NCI-H82 treated with DMSO at 0.1 percent for 48 hours (cell line): ENCODE measurements at regions not wholly inside any gene's neighbourhood (a gene's known extent, or its start where the extent isn't known, plus 50 kb on each side); places are given as distances from the start of the nearest gene placed in this dataset.

Source experiments
- DNase-seq: peaks from one replicate; lab custom pipeline; 2025; ENCODE audit not compliant: unreplicated experiment; lab: John Stamatoyannopoulos, UW

DNA sequence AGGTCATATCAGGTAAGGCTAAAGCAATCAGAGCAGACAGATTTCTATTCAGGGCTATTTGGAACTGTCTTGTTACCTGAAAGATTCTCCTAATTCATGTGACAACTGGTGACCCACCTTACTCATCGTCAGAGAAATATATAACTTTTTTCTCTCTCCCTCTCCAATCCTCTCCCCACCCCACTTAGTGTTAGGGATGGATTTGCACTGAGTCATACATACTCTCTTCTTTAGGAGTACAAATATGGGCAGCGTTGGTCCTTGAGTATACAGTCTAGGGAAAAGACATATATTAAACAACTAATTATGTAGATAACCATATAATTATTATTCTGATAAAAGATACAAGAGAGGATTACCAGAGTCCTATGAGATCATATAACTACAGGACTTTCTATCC is 246.3 kb downstream of the HHIPL2 start:
- DNase-seq, result no peak

GRCh38 chr1:222299524-222299923 is 248.4 kb downstream of the HHIPL2 start:
- DNase-seq, result no peak

DNA sequence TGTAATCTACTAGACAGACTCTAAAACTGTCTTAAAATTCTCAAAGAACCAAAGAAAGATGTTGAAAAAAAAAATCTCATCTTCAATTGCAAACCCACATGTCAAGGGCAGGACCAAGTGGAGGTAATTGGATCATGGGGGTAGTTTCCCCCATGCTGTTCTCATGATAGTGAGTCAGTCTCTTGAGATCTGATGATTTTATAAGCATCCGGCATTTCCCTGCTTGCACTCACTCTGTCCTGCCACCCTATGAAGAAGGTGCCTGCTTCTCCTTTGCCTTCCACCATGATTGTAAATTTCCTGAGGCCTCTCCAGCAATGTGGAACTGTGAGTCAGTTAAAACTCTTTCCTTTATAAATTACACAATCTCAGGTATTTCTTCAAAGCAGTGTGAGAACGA is 257.0 kb downstream of the HHIPL2 start:
- no peak for DNase-seq

GRCh38 chr1:222288053-222288452 is 259.9 kb downstream of the HHIPL2 start:
- DNase-seq, result no peak

GRCh38 chr1:222286011-222286410 is 261.9 kb downstream of the HHIPL2 start:
- no peak for DNase-seq

DNA sequence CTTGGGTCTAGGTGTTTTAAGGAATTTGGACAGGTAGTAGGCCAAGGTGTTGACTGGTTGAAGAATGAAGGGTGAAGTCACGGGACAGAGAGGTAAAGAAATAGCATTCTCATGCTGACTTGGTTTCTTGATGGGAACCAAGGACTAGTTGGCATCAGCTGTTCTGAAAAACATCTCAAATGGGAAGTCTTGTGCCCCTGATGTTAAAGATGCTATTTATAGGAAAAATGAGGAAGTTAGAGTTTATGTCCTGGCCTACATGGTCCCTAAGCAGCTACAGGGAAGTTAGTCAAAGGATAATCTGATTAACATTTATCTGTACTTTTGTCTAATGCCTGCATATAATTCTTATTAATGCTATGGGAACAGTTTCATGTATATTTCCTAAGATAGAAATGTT is 262.4 kb downstream of the HHIPL2 start:
- no peak for DNase-seq

DNA sequence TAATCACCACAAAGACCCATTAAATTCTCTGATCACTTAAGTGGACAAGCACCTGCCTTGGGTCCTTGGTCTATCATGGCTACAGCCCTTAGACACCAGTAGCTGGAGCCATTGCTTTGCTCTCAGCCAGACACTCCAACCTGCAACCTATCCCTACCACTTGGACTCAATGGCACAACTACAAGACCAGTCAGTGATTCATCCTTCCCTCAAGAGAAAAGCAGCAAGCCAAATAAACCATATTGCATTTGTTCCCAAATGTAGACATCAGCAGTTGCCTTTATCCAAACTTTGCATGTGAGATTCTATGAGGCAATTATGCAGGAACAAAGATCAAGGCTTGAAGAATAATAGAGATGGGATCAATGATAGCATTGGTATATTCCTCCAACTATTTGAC is 263.4 kb downstream of the HHIPL2 start:
- DNase-seq, result no peak

GRCh38 chr1:222283147-222283768 is 264.6 kb downstream of the HHIPL2 start:
- DNase-seq, result no peak

GRCh38 chr1:222279591-222279990 is 268.3 kb downstream of the HHIPL2 start:
- no peak for DNase-seq

DNA sequence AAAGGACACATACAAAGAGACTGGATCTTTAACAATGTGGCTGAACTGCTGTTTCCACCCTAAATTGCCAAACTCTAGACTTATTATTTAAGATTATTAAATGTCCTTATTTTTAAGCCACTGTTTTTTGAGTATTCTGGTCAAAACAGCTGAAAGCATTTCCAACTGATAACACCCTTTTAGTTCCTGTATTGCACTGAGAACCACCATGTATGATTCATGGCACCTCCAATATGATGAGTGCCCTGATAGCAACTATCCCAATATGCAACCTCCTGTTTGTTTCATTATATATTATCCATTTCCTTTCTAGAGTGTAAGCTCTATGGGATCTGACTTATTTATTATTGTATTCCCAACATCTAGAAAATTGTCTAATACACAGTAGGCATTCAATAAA is 269.4 kb downstream of the HHIPL2 start:
- DNase-seq, result no peak

- no peak for DNase-seq
Measured at GRCh38 chr1:222275729-222276465, 272.0 kb downstream of the HHIPL2 start.

DNA sequence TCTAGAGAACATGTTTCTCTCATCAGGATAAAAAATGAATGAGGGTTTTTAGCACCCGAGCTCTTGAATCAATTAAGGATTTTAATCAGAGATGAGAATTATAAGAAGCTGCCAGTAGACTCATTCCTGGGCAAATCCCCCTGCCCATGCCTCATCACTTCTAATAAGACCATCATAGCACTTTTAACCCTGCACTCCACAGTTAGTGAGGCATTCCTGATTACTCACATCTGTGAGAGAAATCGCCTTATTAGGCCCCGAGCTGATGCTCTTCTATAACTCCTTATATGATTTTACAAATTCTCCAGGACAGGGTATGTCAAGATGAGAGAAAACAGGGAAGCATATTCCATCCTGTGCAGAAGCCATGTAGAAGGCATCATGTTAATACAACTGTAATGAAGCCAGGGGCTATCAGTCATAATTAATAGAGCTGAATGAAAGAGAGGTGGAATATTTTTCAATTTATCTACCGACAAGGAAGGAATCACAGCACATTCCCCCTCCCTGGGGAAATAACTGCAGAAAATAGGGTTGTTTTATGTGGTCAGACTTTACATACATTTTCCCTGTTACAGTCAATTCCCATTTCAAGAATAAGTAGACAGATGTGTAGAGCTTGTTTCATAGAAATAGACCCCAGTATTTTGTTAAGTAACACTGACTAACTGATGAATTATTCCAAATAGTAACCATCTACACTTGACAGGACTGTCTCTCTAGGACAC is 272.7 kb downstream of the HHIPL2 start:
- DNase-seq, result no peak

DNA sequence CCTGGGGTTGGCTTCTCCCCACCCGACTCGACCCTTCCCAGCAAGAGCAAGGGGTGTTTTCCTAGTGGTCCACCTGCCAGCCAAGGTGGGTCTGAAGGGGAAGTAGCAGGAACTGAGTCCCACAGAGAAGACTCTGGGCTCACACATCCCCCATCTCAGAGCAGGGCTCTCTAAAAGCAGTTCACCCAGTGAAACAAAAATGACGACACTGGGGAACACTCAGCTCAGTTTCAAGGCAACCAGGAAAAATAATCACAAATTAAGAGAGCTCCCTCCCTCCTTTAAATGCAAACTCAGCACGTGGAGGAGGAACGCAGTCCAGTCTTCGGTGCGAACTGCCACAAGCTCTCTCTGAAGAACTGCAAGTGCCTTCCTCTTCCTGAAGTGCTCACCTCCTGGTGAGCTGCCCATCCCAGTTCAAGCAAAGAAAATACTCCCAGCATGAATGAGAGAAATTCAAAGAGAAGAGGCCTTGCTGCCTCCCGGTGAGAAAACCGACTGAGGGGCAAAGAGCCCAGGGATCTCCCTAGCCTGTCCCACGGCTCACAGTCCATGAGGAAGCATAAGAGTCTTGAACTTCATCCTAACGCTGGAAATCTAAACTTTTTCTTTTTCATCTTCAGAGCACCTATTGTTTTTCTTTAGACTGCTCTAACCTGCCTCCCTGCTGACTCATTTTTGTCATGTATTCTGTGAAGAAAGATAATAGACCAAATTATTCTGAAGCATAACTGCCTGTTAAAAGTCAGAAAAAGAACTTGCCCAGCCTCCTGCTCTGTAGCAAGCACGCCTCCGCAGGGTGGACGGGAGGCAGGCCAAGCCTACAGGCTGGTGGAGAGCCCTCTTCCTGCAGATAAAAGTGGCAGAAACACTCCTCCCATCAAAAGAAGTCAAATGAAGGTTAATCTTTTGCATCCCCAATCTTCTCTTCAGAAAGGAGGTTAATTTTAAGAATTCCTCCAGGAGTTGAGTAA is 281.4 kb downstream of the HHIPL2 start:
- no peak for DNase-seq

DNA sequence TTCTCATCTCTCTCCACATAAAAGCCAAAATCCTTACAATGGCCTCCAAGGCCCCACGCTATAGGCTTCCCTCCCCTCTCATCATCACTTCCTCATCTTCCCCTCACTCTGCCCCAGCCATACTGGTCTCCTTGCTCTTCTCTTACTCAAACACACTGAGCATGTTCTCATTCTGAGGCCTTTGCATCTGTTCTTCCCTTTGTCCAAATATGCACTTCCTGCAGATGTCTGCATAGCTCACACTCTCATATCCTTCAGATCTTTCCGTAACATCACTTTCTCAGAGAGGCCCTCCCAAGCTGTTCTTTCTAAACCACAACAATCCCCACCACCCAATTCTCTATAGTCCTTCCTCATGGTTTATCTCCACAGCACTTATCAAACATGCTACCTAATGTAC is 284.1 kb downstream of the HHIPL2 start:
- DNase-seq, result no peak

DNA sequence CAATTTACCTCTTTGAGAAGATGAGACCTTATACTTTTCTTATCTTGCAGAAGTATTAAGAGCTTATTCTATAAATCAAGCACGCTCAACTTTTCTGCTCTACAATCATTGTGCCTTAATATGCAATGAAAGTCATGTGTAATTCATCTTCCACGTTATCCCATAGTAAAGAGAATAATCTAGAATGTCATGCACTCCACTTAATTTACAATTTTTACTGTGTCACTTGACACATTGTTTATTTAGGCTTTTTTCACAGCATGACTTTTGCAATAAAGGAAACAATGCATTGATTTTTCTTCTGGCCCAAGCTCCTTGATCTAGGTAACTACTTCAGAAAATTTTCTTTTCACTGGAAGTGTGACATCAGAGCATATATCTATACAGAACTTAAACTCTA is 290.9 kb downstream of the HHIPL2 start:
- no peak for DNase-seq

DNA sequence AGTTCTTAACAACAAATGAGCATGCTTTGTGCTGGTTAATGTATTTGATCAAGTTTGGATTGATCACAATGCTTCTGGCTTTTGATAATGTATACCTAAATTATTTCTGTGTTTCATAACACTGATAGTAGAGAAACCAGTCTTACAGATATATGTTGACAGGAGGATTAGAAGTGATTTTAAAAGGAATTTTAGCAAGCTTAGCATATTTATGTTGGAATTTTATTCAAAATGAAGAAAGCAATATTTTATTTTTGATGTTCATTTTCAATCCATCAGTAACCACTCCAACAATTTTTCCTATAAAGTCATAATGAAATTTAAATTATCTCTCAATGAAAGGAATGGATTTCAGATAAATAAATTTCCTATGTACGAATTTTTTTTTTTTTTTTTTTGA is 291.8 kb downstream of the HHIPL2 start:
- no peak for DNase-seq

GRCh38 chr1:222252788-222253187 is 295.1 kb downstream of the HHIPL2 start:
- DNase-seq, result no peak

DNA sequence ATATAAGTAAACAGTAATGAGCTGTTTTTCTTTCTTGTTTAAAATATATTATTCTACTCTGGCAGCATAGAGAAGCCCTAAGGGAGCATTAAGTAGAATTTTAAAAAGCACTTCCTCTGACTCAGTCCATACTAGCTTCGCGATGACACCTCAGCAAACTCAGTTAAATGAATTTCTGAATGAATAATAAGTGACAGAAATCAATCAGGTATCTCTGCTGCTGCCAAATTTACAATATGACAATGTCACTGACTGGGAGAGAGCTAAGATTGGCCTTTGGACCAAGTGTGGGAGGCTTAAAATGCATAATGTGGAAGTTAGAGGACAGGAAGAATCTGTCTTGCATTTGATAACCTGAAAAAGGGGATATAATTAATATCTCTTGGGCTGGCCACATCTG is 296.1 kb downstream of the HHIPL2 start:
- DNase-seq, result no peak

DNA sequence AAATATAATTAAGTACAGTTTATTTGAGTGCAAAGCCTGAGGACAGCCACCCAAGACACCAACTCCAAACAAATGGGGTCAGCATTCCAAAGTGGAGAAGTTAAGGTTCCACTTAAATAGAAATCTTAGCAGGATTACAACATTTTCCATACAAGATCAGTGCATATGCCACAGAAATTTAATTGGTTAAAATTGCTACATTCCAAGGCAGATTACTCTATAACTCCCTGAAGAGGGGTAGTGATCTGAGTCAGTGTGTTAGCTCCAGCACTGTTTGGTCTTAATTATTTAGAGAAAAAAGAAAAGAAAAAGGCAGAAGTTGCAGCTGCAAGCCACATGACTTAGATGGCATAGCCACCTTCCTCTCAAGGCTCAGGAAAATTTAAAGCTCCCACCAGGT is 297.5 kb downstream of the HHIPL2 start:
- DNase-seq, result no peak

- DNase-seq, result no peak
Measured at GRCh38 chr1:222247811-222248310, 300.0 kb downstream of the HHIPL2 start.

- no peak for DNase-seq
Measured at GRCh38 chr1:222247081-222247480, 300.8 kb downstream of the HHIPL2 start.
